GM20000 (cell line): ENCODE measurements at regions not wholly inside any gene's neighbourhood (a gene's known extent, or its start where the extent isn't known, plus 50 kb on each side); places are given as distances from the start of the nearest gene placed in this dataset.

Source experiments
- DNase-seq: peaks from one replicate; pipeline ENCODE4 v3.0.0; 2012; ENCODE audit warnings: low spot score
- CTCF ChIP-seq: IDR thresholded peaks from 2 replicates; pipeline ENCODE4 v1.5.1; 2012; ENCODE audit warnings: mild to moderate bottlenecking, control low read depth; ENCODE audit errors: extremely low read depth, missing control alignments

GRCh38 chr6:128803911-128804310 is 79.0 kb upstream of the LAMA2 start:
- no peak for DNase-seq
- TF ChIP-seq CTCF: no peak

- DNase-seq: no peak
- TF ChIP-seq CTCF: no peak
These were observed 81.3 kb upstream of the LAMA2 start for GRCh38 chr6:128801621-128802020.

- no peak for TF ChIP-seq CTCF
- DNase-seq: no peak
These were observed 98.7 kb upstream of the LAMA2 start for GRCh38 chr6:128784266-128784665.

GRCh38 chr6:128768187-128768586 is 114.8 kb upstream of the LAMA2 start:
- TF ChIP-seq CTCF: no peak
- DNase-seq: no peak

- DNase-seq: no peak
- no peak for TF ChIP-seq CTCF
These were observed 115.2 kb upstream of the LAMA2 start for GRCh38 chr6:128767705-128768104.

DNA sequence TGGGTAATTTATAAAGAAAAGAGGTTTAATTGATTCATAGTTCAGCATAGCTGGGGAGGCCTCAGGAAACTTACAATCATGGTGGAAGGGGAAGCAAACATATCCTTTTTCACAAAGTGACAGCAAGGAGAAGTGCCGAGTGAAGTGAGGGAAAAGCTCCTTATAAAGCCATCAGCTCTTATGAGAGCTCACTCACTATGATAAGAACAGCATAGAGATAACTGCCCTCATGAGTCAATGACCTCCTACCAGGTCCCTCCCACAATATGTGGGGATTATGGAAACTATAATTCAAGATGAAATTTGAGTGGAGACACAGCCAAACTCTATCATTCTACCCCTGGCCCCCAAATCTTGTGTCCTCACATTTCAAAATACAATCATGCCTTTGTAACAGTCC is 115.8 kb upstream of the LAMA2 start:
- no peak for TF ChIP-seq CTCF
- DNase-seq: no peak

DNA sequence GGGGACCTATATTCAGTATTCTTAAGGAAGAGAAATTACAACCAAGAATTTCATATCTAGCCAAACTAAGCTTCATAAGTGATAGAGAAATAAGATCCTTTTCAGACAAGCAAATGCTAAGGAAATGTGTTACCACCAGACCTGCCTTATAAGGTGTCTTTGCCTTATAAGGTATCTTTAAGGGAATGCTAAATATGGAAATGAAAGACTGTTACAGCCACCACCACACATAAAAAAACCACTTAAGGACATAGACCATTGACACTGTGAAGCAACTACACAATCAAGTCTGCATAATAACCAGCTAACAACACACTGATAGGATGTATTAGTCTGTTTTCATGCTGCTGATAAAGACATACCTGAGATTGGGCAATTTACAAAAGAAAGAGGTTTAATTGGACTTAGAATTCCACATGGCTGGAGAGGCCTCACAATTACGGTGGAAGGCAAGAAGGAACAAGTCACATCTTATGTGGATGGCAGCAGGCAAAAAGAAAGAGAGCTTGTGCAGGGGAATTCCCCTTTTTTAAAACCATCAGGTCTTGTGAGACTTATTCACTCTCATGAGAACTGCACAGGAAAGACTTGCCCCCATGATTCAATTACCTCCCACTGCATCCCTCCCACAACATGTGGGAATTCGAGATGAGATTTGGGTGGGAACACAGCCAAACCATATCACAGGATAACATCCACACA is 119.2 kb upstream of the LAMA2 start:
- DNase-seq: no peak
- no peak for TF ChIP-seq CTCF
